Liver (tissue), 7 donors: ENCODE measurements at regions not wholly inside any gene's neighbourhood (a gene's known extent, or its start where the extent isn't known, plus 50 kb on each side); places are given as distances from the start of the nearest gene placed in this dataset.

Source experiments
- DNase-seq: peaks from one replicate; pipeline ENCODE4 v3.0.0-alpha.2; 2017; ENCODE audit warnings: low spot score
- H3K27ac ChIP-seq, 2 donors: one replicate each; pipeline ENCODE4 v1.7.0; 2013; ENCODE audit warnings: inconsistent platforms in 2 of 2, low read length in 2 of 2, control low read depth in 1 of 2, low read depth in 1 of 2, mild to moderate bottlenecking in 1 of 2
- H3K27me3 ChIP-seq, 4 donors: one replicate each; pipeline versions ENCODE4 v1.6.1 to v1.7.0; 2013; ENCODE audit warnings: low read length in 3 of 4, inconsistent platforms in 1 of 4, mild to moderate bottlenecking in 1 of 4, moderate library complexity in 1 of 4; ENCODE audit not compliant: control insufficient read depth in 4 of 4, insufficient read depth in 4 of 4
- H3K36me3 ChIP-seq, 4 donors: one replicate each; pipeline versions ENCODE4 v1.6.1 to v1.7.0; 2013; ENCODE audit warnings: low read length in 3 of 4, mild to moderate bottlenecking in 3 of 4, low read depth in 1 of 4, moderate library complexity in 1 of 4; ENCODE audit not compliant: control insufficient read depth in 4 of 4, insufficient read depth in 3 of 4
- H3K4me1 ChIP-seq, 4 donors: one replicate each; pipeline versions ENCODE4 v1.6.1 to v1.7.0; 2013; ENCODE audit warnings: low read length in 3 of 4, mild to moderate bottlenecking in 3 of 4, moderate library complexity in 1 of 4; ENCODE audit not compliant: control insufficient read depth in 4 of 4, insufficient read depth in 4 of 4
- H3K4me3 ChIP-seq, 3 donors: one replicate each; pipeline versions ENCODE4 v1.6.1 to v1.7.0; 2013; ENCODE audit warnings: low read length in 3 of 3, control low read depth in 1 of 3, low read depth in 1 of 3, mild to moderate bottlenecking in 1 of 3
- H3K9ac ChIP-seq, 2 donors: one replicate each; pipeline ENCODE4 v1.7.0; 2013; ENCODE audit warnings: low read length in 2 of 2, mild to moderate bottlenecking in 2 of 2, moderate library complexity in 2 of 2, control low read depth in 1 of 2, low read depth in 1 of 2
- H3K9me3 ChIP-seq, 4 donors: one replicate each; pipeline versions ENCODE4 v1.6.1 to v1.7.0; 2013; ENCODE audit warnings: low read length in 3 of 4; ENCODE audit not compliant: control insufficient read depth in 4 of 4
- EGR1 ChIP-seq, 2 donors: IDR thresholded peaks; 2 replicates each; pipeline ENCODE4 v1.6.1; 2016 to 2018; ENCODE audit warnings: antibody characterized with exemption in 2 of 2, low read depth in 2 of 2
- FOXA2 ChIP-seq: IDR thresholded peaks from 2 replicates; pipeline ENCODE4 v1.6.1; 2016; ENCODE audit warnings: antibody characterized with exemption
- JUND ChIP-seq, 2 donors: IDR thresholded peaks; 2 replicates each; pipeline ENCODE4 v1.6.1; 2016; ENCODE audit warnings: antibody characterized with exemption in 2 of 2
- MAX ChIP-seq: IDR thresholded peaks from 2 replicates; pipeline ENCODE4 v1.6.1; 2016; ENCODE audit warnings: antibody characterized with exemption
- NR2F2 ChIP-seq: IDR thresholded peaks from 2 replicates; pipeline ENCODE4 v1.6.1; 2016; ENCODE audit warnings: antibody characterized with exemption
- REST ChIP-seq: IDR thresholded peaks from 2 replicates; pipeline ENCODE4 v1.6.1; 2016; ENCODE audit warnings: antibody characterized with exemption, mild to moderate bottlenecking
- RXRA ChIP-seq, 2 donors: IDR thresholded peaks; 2 replicates each; pipeline ENCODE4 v1.6.1; 2017 to 2018; ENCODE audit warnings: antibody characterized with exemption in 2 of 2, mild to moderate bottlenecking in 1 of 2
- SP1 ChIP-seq: IDR thresholded peaks from 2 replicates; pipeline ENCODE4 v1.6.1; 2018; ENCODE audit warnings: antibody characterized with exemption, mild to moderate bottlenecking
- TAF1 ChIP-seq: conservative IDR thresholded peaks from 2 replicates; pipeline ENCODE4 v1.6.1; 2016; ENCODE audit warnings: antibody characterized with exemption, mild to moderate bottlenecking
- YY1 ChIP-seq: IDR thresholded peaks from 2 replicates; pipeline ENCODE4 v1.6.1; 2016; ENCODE audit warnings: antibody characterized with exemption, mild to moderate bottlenecking
- ZBTB33 ChIP-seq: IDR thresholded peaks from 2 replicates; pipeline ENCODE4 v1.6.1; 2016; ENCODE audit warnings: antibody characterized with exemption
- WGBS: extraction: QIAGEN DNeasy Blood & Tissue Kit; methylation state at CpG from one replicate; pipeline ENCODE4 v1.1.7; 2013; 5-methylcytosine and 5-hydroxymethylcytosine counted together
- donor health status: healthy.
- donor health status: healthy.
- donor health status: healthy.
- donor health status: healthy.

GRCh38 chr2:234676109-234676782 lies 179.4 kb upstream of the ARL4C start (continued):
- peak; percentile 53 for TF ChIP-seq REST

- H3K36me3 ChIP-seq, result no peaks in the 10 kb centered on the region
- H3K27me3 ChIP-seq, result no peaks in the 10 kb centered on the region
- no peak overlapping the region for H3K4me3 ChIP-seq
- TF ChIP-seq JUND (IDR thresholded peaks at IDR 0.05), result no peak
- no peak for TF ChIP-seq EGR1 (IDR thresholded peaks at IDR 0.05; ENCODE audit: low read depth in 2 of 2)
- no peak for TF ChIP-seq SP1
- TF ChIP-seq ZBTB33, result no peak
- TF ChIP-seq RXRA (IDR thresholded peaks at IDR 0.05), result no peak
- no peak for TF ChIP-seq MAX
- TF ChIP-seq NR2F2, result no peak
- H3K9ac ChIP-seq, result no peak overlapping the region
- no peak overlapping the region for H3K27ac ChIP-seq
- no peak for DNase-seq
- WGBS, result 74% methylated on average over 3 of the region's 3 CpGs
- no peaks in the 10 kb centered on the region for H3K9me3 ChIP-seq
- peaks cover 14 to 34% (median 30%) of the 10 kb centered on the region in 4 donors for H3K4me1 ChIP-seq
Observed at GRCh38 chr2:234674781-234675201, 177.9 kb upstream of the ARL4C start.

- no peak overlapping the region for H3K27ac ChIP-seq
- DNase-seq, result no peak
- peaks cover 9 to 28% (median 24%) of the 10 kb centered on the region in 4 donors for H3K4me1 ChIP-seq
- WGBS, result 97% methylated on average over 1 of the region's 1 CpG
- TF ChIP-seq YY1 (no peak), TAF1 (no peak), RXRA (IDR thresholded peaks at IDR 0.05) (no peak), REST (no peak), FOXA2 (no peak)
- no peaks in the 10 kb centered on the region for H3K36me3 ChIP-seq
- H3K9ac ChIP-seq, result no peak overlapping the region
- H3K27me3 ChIP-seq, result no peaks in the 10 kb centered on the region
- no peaks in the 10 kb centered on the region for H3K9me3 ChIP-seq
- no peak overlapping the region for H3K4me3 ChIP-seq
Observed at GRCh38 chr2:234673961-234674759, 177.3 kb upstream of the ARL4C start.
